HG03135 (cell line): ENCODE measurements at regions not wholly inside any gene's neighbourhood (a gene's known extent, or its start where the extent isn't known, plus 50 kb on each side); places are given as distances from the start of the nearest gene placed in this dataset.
A peak's percentile ranks its signal among the peaks of the same experiment; 100 is the strongest.
"Not testable (repeated sequence)": the region's sequence is repeated elsewhere in the genome, so short reads cannot be mapped to it uniquely, and the experiment has no call there.

ENCODE experiments used
- ATAC-seq: cut with Tn5 transposase; IDR thresholded peaks from one replicate; pipeline ENCODE4 v1.9.1; 2021; ENCODE audit warnings: mild to moderate bottlenecking, moderate library complexity; ENCODE audit not compliant: unreplicated experiment

- no peak for ATAC-seq
These were observed 50.5 kb upstream of the GRIN2A start for GRCh38 chr16:10232757-10233156.

- ATAC-seq: no peak
These were observed 57.4 kb upstream of the GRIN2A start for GRCh38 chr16:10239640-10240039.

- ATAC-seq: no peak
These were observed 58.8 kb upstream of the GRIN2A start for GRCh38 chr16:10240854-10241613.

GRCh38 chr16:10242097-10242496 is 59.9 kb upstream of the GRIN2A start:
- no peak for ATAC-seq

GRCh38 chr16:10242916-10243315 is 60.7 kb upstream of the GRIN2A start:
- ATAC-seq: no peak

GRCh38 chr16:10245002-10245401 is 62.8 kb upstream of the GRIN2A start:
- no peak for ATAC-seq

GRCh38 chr16:10250137-10250828 is 68.1 kb upstream of the GRIN2A start:
- no peak for ATAC-seq

- no peak for ATAC-seq
These were observed 69.9 kb upstream of the GRIN2A start for GRCh38 chr16:10252155-10252554.

GRCh38 chr16:10253409-10253808 is 71.2 kb upstream of the GRIN2A start:
- no peak for ATAC-seq

- no peak for ATAC-seq
These were observed 73.5 kb upstream of the GRIN2A start for GRCh38 chr16:10255728-10256127.

- ATAC-seq: peak; percentile 54
These were observed 74.8 kb upstream of the GRIN2A start for GRCh38 chr16:10256784-10257641.

GRCh38 chr16:10257642-10258251 is 75.5 kb upstream of the GRIN2A start:
- ATAC-seq: not testable (repeated sequence)

GRCh38 chr16:10258930-10259603 is 76.8 kb upstream of the GRIN2A start:
- not testable (repeated sequence) for ATAC-seq

- no peak for ATAC-seq
These were observed 78.8 kb upstream of the GRIN2A start for GRCh38 chr16:10261077-10261476.

GRCh38 chr16:10261526-10261925 is 79.3 kb upstream of the GRIN2A start:
- not testable (repeated sequence) for ATAC-seq

GRCh38 chr16:10262377-10263132 is 80.3 kb upstream of the GRIN2A start:
- ATAC-seq: no peak

- no peak for ATAC-seq
These were observed 83.8 kb upstream of the GRIN2A start for GRCh38 chr16:10265770-10266615.

GRCh38 chr16:10266809-10267208 is 84.6 kb upstream of the GRIN2A start:
- peak; percentile 68 for ATAC-seq

- no peak for ATAC-seq
These were observed 87.4 kb upstream of the GRIN2A start for GRCh38 chr16:10269632-10270031.
